Caco-2 (cell line): ENCODE measurements at regions not wholly inside any gene's neighbourhood (a gene's known extent, or its start where the extent isn't known, plus 50 kb on each side); places are given as distances from the start of the nearest gene placed in this dataset.

Source experiments
- BruUV-seq: library from RNA; stranded (reverse); fragments of 400-500 nt; replicated peaks from 2 replicates; lab custom pipeline; 2021; lab: Mats Ljungman, UMichigan
- CTCF ChIA-PET: fragments of 300-600 bp; sonication (Branson Sonifier 250); formaldehyde crosslinking; loops from one replicate; lab custom pipeline; 2022; ENCODE audit warnings: antibody characterized with exemption; lab: Charles Lee
- POLR2A ChIA-PET: fragments of 300-600 bp; sonication (Branson Sonifier 250); formaldehyde crosslinking; loops from one replicate; lab custom pipeline; 2022; ENCODE audit warnings: antibody characterized with exemption; lab: Charles Lee
- DNase-seq, 2 experiments: peaks; one replicate each; pipeline versions ENCODE4 v3.0.0 to v3.0.0-alpha.2; 2020 to 2022
- H3K27me3 ChIP-seq: replicated peaks from 2 replicates; pipeline ENCODE4 v1.6.0; 2011; ENCODE audit warnings: low read length; ENCODE audit not compliant: control insufficient read depth, insufficient read depth
- H3K36me3 ChIP-seq: 2 replicates; pipeline ENCODE4 v1.5.1; 2011; ENCODE audit warnings: low read length; ENCODE audit not compliant: control insufficient read depth, insufficient read depth
- H3K4me1 ChIP-seq: fragments of 250-450 bp; sonication (Bioruptor Pico); 2 replicates; pipeline ENCODE4 v1.5.1; 2020; ENCODE audit warnings: mild to moderate bottlenecking
- H3K4me3 ChIP-seq: 2 replicates; pipeline ENCODE4 v1.5.1; 2011; ENCODE audit warnings: low read depth, mild to moderate bottlenecking, control low read depth, low read length
- H3K9me3 ChIP-seq: fragments of 250-450 bp; sonication (Bioruptor Pico); 2 replicates; pipeline ENCODE4 v1.5.1; 2020; ENCODE audit warnings: mild to moderate bottlenecking, moderate library complexity
- H3K27ac Mint-ChIP-seq: one replicate; pipeline ENCODE4 v1.8.0; 2022; ENCODE audit warnings: mixed read lengths; ENCODE audit not compliant: unreplicated experiment
- H3K27me3 Mint-ChIP-seq: one replicate; pipeline ENCODE4 v1.8.0; 2022; ENCODE audit warnings: mixed read lengths; ENCODE audit not compliant: insufficient read depth, unreplicated experiment
- H3K36me3 Mint-ChIP-seq: one replicate; pipeline ENCODE4 v1.8.0; 2022; ENCODE audit warnings: mild to moderate bottlenecking, mixed read lengths; ENCODE audit not compliant: insufficient read depth, unreplicated experiment
- H3K4me1 Mint-ChIP-seq: one replicate; pipeline ENCODE4 v1.8.0; 2022; ENCODE audit warnings: low read depth, mixed read lengths; ENCODE audit not compliant: unreplicated experiment
- H3K4me3 Mint-ChIP-seq: one replicate; pipeline ENCODE4 v1.8.0; 2022; ENCODE audit warnings: mild to moderate bottlenecking, moderate library complexity, mixed read lengths; ENCODE audit not compliant: unreplicated experiment
- H3K9me3 Mint-ChIP-seq: one replicate; pipeline ENCODE4 v1.8.0; 2022; ENCODE audit warnings: mixed read lengths; ENCODE audit not compliant: unreplicated experiment
- CTCF ChIP-seq, 2 experiments: fragments of 200-600 bp in 1 of 2; IDR thresholded peaks; 1 replicate in 1 of 2; 2 replicates in 1 of 2; pipeline versions ENCODE4 v1.5.1 to v1.8.0; 2011 to 2022; ENCODE audit warnings: antibody characterized with exemption in 1 of 2, control low read depth in 1 of 2, inconsistent platforms in 1 of 2, low read depth in 1 of 2, low read length in 1 of 2, mild to moderate bottlenecking in 1 of 2, moderate library complexity in 1 of 2; ENCODE audit not compliant: insufficient read depth in 1 of 2, severe bottlenecking in 1 of 2, unreplicated experiment in 1 of 2
- intact Hi-C: fragments of 100-400 bp; cut with micrococcal nuclease; formaldehyde crosslinking; loops from one replicate; pipeline ENCODE4 v1.10.0; 2022; ENCODE audit not compliant: unreplicated experiment

GRCh38 chr18:22643731-22644130 lies 226.0 kb upstream of the CTAGE1 start:
- intact Hi-C loops = no loop called here
- Mint-ChIP-seq H3K4me1 (no peaks in the 10 kb centered on the region), H3K36me3 (no peaks in the 10 kb centered on the region), H3K27me3 (no peaks in the 10 kb centered on the region), H3K9me3 (no peaks in the 10 kb centered on the region), H3K27ac (no peak overlapping the region), H3K4me3 (no peak overlapping the region)
- ChIA-PET POLR2A (no interaction called here), CTCF (no interaction called here)
- Histone ChIP-seq H3K27me3 (no peaks in the 10 kb centered on the region), H3K4me3 (no peak overlapping the region), H3K36me3 (no peaks in the 10 kb centered on the region), H3K4me1 (no peaks in the 10 kb centered on the region), H3K9me3 (no peaks in the 10 kb centered on the region)
- DNase-seq = no peak
- TF ChIP-seq CTCF (IDR thresholded peaks at IDR 0.05; ENCODE audit: insufficient read depth in 1 of 2, low read depth in 1 of 2, low read length in 1 of 2, severe bottlenecking in 1 of 2, unreplicated experiment in 1 of 2) = no peak
- BruUV-seq = no TSS peak

GRCh38 chr18:22650247-22650646 lies 232.5 kb upstream of the CTAGE1 start:
- TF ChIP-seq CTCF (IDR thresholded peaks at IDR 0.05; ENCODE audit: insufficient read depth in 1 of 2, low read depth in 1 of 2, low read length in 1 of 2, severe bottlenecking in 1 of 2, unreplicated experiment in 1 of 2) = no peak
- peaks cover 13% of the 10 kb centered on the region for H3K9me3 Mint-ChIP-seq
- no peaks in the 10 kb centered on the region for H3K36me3 Mint-ChIP-seq
- ChIA-PET POLR2A (no interaction called here), CTCF (no interaction called here)
- DNase-seq = no peak
- no TSS peak for BruUV-seq
- Histone ChIP-seq H3K4me1 (no peaks in the 10 kb centered on the region), H3K36me3 (no peaks in the 10 kb centered on the region), H3K4me3 (no peak overlapping the region), H3K27me3 (no peaks in the 10 kb centered on the region), H3K9me3 (peaks cover 16% of the 10 kb centered on the region)
- no peaks in the 10 kb centered on the region for H3K27me3 Mint-ChIP-seq
- no peak overlapping the region for H3K4me3 Mint-ChIP-seq
- intact Hi-C loops = no loop called here
- H3K4me1 Mint-ChIP-seq = no peaks in the 10 kb centered on the region
- H3K27ac Mint-ChIP-seq = no peak overlapping the region

GRCh38 chr18:22657619-22658018 lies 239.9 kb upstream of the CTAGE1 start:
- BruUV-seq = no TSS peak
- Mint-ChIP-seq H3K27me3 (peaks cover 3% of the 10 kb centered on the region), H3K4me1 (no peaks in the 10 kb centered on the region), H3K27ac (no peak overlapping the region), H3K4me3 (no peak overlapping the region), H3K36me3 (no peaks in the 10 kb centered on the region), H3K9me3 (peaks cover 33% of the 10 kb centered on the region)
- Histone ChIP-seq H3K4me1 (no peaks in the 10 kb centered on the region), H3K27me3 (no peaks in the 10 kb centered on the region), H3K36me3 (no peaks in the 10 kb centered on the region), H3K9me3 (peaks cover 35% of the 10 kb centered on the region), H3K4me3 (no peak overlapping the region)
- CTCF ChIA-PET = no interaction called here
- intact Hi-C loops = no loop called here
- POLR2A ChIA-PET = no interaction called here
- TF ChIP-seq CTCF (IDR thresholded peaks at IDR 0.05; ENCODE audit: insufficient read depth in 1 of 2, low read depth in 1 of 2, low read length in 1 of 2, severe bottlenecking in 1 of 2, unreplicated experiment in 1 of 2) = no peak
- DNase-seq = no peak
